ENCODE measurements at regions not wholly inside any gene's neighbourhood (a gene's known extent, or its start where the extent isn't known, plus 50 kb on each side); places are given as distances from the start of the nearest gene placed in this dataset.

DNA sequence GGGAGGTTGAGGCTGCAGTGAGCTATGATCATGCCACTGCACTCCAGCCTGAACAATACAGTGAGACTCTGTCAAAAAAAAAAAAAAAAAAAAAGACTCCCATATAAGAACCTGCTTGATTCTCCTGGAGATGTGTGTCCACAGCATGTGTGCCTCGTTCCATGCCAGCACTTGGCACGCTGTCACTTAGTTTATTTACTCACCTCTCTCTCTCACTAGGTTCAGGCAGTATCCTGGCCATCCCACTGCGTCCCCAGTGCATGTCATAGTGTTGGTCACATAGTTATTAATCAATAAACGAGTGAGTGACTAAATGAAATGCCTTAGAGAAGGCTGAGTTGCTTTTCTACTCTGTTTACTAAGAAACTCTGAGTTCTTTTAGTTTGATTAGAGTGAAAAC is 79.1 kb upstream of the GPR12 start:
- H3K4me3 ChIP-seq (replicated peaks in 1 of 2; ENCODE audit: low read depth in 2 of 2, low read length in 2 of 2) = no peak overlapping the region
- TF ChIP-seq, protein P1, sequence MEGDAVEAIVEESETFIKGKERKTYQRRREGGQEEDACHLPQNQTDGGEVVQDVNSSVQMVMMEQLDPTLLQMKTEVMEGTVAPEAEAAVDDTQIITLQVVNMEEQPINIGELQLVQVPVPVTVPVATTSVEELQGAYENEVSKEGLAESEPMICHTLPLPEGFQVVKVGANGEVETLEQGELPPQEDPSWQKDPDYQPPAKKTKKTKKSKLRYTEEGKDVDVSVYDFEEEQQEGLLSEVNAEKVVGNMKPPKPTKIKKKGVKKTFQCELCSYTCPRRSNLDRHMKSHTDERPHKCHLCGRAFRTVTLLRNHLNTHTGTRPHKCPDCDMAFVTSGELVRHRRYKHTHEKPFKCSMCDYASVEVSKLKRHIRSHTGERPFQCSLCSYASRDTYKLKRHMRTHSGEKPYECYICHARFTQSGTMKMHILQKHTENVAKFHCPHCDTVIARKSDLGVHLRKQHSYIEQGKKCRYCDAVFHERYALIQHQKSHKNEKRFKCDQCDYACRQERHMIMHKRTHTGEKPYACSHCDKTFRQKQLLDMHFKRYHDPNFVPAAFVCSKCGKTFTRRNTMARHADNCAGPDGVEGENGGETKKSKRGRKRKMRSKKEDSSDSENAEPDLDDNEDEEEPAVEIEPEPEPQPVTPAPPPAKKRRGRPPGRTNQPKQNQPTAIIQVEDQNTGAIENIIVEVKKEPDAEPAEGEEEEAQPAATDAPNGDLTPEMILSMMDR (IDR thresholded peaks at IDR 0.05; ENCODE audit: low read depth, low read length) = no peak
- DNase-seq (ENCODE audit: low read depth in 2 of 2) = no peak

DNA sequence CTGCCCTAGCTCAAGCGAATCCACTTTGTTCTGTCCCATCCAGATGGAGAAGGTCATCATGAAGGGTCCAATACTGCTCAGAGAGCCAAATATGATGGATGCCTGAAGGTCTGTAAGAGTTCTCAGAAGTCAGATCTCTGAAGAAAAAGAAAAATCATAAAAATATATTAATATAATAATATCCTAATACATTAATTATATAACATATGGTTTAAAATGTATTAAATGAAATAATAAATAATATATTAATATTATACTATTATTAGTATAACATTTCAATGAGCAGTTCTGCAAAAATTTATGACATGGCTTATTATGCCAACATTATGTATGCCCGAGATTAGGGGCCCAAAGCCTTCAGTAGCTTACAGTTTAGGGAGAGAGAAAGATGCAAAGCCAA is 78.2 kb upstream of the GPR12 start:
- TF ChIP-seq, protein P1 (IDR thresholded peaks at IDR 0.05; ENCODE audit: low read depth, low read length) = no peak
- H3K4me3 ChIP-seq (replicated peaks in 1 of 2; ENCODE audit: low read depth in 2 of 2, low read length in 2 of 2) = no peak overlapping the region
- no peak for DNase-seq (ENCODE audit: low read depth in 2 of 2)

DNA sequence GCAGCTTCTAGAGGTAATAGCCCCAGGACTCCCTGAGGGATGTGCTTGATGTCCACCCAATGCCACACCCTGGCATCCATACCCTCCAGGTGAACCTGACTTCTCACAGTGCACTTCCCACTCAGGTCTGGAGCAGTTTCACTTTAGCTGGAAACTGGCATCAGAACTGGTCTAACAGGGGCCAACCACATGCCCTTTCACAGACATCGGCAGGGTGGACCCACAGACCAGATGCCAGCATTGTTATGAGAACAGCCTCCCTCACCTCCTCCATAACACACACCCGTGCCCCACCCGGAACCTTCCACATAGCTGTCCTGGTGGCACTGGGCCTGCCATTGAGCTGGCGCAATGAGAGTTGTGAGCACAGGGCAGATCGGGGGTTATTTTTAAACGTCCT is 77.4 kb upstream of the GPR12 start:
- no peak for DNase-seq (ENCODE audit: low read depth in 2 of 2)
- no peak overlapping the region for H3K4me3 ChIP-seq (replicated peaks in 1 of 2; ENCODE audit: low read depth in 2 of 2, low read length in 2 of 2)
- TF ChIP-seq, protein P1 (IDR thresholded peaks at IDR 0.05; ENCODE audit: low read depth, low read length) = no peak

DNA sequence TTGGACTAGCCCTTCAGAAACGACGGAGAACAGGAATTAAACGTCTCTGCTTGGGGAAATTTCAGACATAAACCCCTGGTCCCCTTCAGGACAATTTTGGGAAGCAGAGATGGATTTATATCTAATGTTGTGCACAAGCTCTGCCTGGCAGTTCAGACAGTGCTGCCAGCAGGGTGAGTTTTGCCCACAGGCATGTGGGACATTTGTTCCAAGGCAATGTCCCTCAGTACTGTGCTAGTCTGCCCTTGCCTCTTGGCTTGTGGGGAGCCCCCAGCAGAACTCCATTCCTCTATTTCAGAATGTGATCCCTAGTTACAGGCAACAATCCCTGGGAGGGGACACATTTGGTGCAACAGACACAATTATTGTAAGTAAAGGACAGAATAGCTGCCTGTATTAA is 76.5 kb upstream of the GPR12 start:
- TF ChIP-seq, protein P1 (IDR thresholded peaks at IDR 0.05; ENCODE audit: low read depth, low read length) = no peak
- H3K4me3 ChIP-seq (replicated peaks in 1 of 2; ENCODE audit: low read depth in 2 of 2, low read length in 2 of 2) = no peak overlapping the region
- DNase-seq (ENCODE audit: low read depth in 2 of 2) = no peak

DNA sequence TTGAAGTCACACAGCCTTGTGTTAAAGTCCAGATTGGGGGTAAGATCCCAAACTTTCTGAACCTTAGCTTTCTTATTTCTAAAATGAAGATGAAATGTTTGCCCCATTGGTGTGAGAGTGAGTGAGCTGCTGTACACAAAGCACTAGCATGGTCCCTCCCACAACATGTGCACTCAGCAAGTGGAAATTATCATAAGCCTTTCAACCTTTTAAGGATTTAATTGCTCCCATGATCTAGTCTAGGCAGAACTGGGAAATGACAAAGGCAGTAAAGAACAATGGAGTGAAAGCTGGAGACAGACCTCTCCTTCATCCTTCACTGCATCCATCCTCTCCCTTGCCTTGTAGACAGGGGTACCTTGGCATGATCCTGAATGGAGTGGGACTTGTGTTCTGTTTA is 76.0 kb upstream of the GPR12 start:
- DNase-seq (ENCODE audit: low read depth in 2 of 2) = no peak
- no peak overlapping the region for H3K4me3 ChIP-seq (replicated peaks in 1 of 2; ENCODE audit: low read depth in 2 of 2, low read length in 2 of 2)
- TF ChIP-seq, protein P1 (IDR thresholded peaks at IDR 0.05; ENCODE audit: low read depth, low read length) = no peak

DNA sequence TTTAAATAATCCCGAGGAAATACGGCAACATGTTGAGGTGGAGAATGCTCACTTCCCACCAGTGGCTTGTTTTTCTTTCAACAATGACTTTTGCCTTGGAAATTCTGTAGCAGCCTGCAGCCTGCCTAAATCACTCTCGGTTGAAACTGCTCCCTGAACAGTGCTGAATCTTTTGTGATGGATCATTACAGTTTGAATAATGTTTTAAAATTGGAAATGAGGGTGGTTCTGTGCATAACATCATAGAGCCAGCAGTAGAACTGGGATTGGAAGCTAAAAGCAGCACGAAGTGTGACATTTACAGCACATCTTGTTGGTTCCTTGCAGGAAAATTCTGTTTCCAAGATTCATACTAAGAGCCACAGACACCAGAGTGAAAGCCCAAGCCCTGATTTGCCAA is 74.1 kb upstream of the GPR12 start:
- TF ChIP-seq, protein P1 (IDR thresholded peaks at IDR 0.05; ENCODE audit: low read depth, low read length) = no peak
- H3K4me3 ChIP-seq (replicated peaks in 1 of 2; ENCODE audit: low read depth in 2 of 2, low read length in 2 of 2) = no peak overlapping the region
- DNase-seq (ENCODE audit: low read depth in 2 of 2) = no peak

DNA sequence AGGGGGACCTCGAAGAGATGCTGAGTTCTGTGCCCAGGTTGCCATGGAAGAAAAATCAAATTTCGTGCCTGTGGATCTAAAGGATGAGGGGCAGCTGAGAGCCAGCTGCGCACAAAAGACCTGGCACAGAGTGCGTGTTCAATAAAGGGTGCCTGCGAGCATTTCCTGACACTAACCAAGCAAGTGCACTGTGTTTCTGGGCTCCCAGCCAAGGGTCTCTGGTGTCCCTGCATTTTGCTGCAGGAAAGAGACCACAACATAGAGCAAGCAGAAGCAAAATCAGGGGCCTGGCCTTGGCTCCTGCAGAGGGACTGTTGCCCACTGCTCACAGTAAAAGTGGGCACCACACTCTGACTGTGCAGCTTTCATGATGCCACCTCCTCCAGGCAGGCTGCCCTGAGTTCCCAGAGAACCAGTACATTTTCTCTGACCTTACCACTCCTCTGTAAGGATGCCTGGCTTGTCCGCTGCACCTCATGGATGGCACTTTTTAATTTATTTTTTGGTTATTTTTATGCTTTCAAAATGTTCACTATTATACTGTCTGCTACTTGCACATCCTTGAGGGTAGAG is 70.8 kb upstream of the GPR12 start:
- no peak for DNase-seq (ENCODE audit: low read depth in 2 of 2)
- H3K4me3 ChIP-seq (replicated peaks in 1 of 2; ENCODE audit: low read depth in 2 of 2, low read length in 2 of 2) = no peak overlapping the region
- TF ChIP-seq, protein P1 (IDR thresholded peaks at IDR 0.05; ENCODE audit: low read depth, low read length) = no peak
